HK-2 (cell line): ENCODE measurements at regions not wholly inside any gene's neighbourhood (a gene's known extent, or its start where the extent isn't known, plus 50 kb on each side); places are given as distances from the start of the nearest gene placed in this dataset.
"Not testable (repeated sequence)": the region's sequence is repeated elsewhere in the genome, so short reads cannot be mapped to it uniquely, and the experiment has no call there.

ENCODE experiments used
- DNase-seq: peaks from one replicate; pipeline ENCODE4 v3.0.0-alpha.2; 2018; ENCODE audit not compliant: unreplicated experiment

DNA sequence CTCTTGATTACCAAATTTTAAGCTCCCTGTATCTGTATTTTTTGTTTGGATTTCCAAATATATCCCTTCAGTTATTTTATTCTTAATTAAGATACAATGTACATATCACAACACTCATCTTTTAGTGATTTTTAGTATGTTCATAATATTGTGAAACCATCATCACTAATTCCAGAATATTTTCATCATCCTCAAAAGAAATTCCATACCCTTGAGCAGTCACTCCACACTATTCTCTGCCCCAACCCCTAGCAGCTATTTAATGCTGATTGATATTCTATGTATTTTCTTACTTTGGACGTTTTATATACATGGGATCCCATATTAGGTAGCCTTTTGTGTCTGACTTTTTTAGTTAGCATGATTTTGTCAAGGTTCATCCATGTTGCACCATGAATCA, 127.4 kb upstream of the SLC8A1 start:
- DNase-seq: no peak

DNA sequence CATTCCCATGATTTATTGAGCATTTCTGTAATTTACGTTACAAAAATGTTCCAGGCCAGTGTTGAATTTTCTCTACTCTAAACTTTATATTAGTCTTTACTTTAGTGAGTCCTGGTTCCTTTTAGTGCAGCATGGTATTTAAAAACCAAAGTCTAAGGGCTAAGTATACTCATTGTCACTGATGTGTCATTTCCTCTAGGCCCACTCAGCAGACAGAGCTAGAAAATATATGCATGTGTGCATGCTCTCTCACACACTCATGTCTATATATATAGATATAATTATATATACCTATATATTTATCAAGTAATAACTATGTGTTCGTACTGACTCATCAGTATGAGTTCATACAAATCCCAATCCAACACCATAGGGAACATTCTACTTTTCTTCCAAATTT, 132.5 kb upstream of the SLC8A1 start:
- DNase-seq: no peak

DNA sequence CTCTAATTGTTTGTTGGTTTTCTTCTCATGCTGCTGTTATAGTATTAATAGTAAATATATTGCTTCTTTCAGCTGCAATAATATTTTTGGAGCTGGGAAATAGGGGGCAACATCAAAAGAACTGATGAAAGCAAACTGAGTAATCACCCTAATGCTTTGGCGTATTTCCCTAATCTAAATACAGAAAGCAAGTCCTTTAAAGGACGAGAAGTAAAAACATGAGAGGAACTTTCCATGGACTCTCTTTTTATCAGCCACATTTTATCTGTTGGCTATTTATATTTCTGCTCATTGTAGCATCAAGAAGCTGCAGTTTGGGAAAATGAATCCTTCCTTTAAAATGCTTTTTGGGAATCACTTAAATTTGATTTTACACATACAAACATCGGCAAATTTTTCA, 139.9 kb upstream of the SLC8A1 start:
- no peak for DNase-seq

DNA sequence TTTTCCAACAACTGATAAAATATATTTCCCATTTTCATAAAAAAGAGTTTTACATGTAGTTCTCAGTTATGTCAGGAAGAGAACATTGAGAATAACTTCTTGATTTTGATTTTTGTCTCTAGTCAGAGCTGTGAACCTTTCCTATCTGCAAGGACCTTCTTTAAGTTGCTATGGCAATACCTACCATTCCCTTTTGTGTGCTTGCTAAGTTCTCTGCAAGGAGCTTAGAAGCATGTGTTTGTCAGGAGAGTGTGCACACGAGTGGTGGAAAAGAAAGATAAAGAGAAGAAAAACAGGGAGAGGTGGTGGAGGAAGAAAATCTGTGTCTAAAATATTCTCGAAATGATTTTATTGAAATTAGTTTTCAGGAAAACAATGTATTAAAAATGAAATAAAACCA, 140.3 kb upstream of the SLC8A1 start:
- no peak for DNase-seq

DNA sequence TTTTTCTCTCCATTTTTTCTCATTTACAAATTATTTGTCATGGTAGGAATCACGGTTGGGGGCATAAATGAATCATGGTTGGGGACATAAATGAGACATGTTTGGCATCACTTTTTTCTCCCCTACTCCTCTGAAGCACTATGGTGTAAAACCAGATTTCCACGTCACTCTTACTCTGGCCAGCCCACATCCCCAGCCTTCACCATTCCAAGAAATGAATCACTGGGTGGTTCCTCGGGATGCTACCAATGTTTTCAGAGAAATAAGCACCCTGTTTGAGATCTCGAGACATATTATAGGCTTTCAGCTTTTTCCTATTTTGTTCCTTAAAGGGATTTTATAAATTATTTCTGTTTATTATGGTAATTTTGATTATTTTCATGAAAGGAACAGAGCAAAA, 155.0 kb upstream of the SLC8A1 start:
- no peak for DNase-seq

DNA sequence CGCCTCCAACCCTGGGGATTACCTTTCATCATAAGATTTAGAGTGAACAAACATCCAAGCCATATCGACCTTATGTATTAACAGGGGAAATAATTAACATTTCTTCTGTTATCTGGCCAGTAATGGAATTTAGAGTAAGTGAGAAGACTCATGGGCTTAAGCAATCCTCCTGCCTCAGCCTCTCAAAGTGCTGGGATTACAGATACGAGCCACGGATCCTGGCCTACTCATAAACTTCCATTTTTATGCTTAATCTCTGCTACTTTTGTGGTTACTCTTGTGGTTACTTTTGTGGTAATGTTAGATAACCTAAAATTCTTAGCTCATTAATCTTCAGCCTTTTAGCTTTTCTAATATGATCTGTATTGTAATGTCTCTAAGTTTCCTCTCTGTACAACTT, 159.3 kb upstream of the SLC8A1 start:
- no peak for DNase-seq

DNA sequence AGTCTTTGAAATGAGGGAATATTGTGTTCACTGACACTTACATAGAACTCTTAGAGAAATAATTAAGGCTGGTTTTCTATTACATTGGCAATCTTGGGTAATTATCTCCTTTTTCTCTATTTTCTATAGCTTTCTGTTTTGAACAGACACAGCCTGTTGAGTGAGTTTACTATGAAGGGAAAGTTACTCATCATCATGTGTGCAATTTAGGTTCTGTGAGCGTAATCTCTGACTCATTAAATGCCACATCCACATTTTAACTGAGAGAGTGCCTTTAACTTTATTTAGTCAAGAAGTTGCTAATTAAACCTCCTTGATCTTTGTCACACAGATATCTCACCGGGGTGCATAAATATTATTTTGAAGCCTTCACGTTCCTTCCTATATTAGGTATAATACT, 174.0 kb upstream of the SLC8A1 start:
- no peak for DNase-seq

DNA sequence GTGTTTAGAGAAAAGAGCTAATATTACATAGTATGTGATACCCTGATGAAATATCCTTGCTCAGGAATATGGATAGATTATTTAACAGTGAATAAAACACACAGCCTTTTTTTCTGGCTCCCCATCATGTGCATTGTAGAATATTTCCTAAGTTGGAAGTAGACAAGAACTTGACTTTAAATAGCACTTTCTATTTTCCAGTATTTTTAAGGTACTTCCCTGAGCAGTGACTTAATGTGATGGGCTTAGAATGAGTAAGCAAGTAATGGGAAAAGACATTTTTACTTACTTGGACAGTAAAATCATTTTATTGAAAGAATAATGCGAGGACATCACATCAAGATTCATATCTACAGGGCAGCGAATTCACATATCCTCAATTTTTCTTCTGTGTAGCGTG, 176.7 kb upstream of the SLC8A1 start:
- DNase-seq: no peak

DNA sequence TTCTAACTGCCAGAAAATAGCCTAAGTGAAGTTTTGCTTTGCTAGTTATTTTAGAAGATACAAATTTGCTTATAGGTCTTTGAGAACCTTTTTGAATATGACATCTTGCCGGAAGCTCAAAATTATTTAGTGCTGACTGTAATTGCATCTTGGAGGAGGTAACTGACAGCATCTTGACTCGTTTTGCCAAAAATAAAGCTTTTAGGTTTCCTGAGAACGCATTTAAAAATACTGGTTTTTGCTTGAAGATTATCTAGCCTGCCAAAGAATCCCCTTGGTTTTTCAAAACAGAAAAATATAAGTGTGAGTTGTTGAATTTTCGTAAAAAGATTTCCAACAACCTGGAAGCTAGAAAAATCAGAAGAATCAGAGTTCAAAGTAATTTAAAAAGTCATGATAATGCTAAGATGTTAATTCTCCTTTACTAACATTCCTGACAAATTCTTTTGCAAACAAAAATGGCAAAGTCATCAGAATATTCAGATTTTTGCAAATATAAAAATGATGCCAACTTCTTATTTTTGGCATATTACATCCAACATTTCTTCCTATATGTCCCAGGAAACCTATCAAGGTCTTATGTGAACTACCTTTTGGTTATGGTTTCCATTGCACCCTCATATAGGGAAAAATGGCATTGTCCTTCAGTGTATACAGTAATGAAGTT, 178.0 kb upstream of the SLC8A1 start:
- no peak for DNase-seq

DNA sequence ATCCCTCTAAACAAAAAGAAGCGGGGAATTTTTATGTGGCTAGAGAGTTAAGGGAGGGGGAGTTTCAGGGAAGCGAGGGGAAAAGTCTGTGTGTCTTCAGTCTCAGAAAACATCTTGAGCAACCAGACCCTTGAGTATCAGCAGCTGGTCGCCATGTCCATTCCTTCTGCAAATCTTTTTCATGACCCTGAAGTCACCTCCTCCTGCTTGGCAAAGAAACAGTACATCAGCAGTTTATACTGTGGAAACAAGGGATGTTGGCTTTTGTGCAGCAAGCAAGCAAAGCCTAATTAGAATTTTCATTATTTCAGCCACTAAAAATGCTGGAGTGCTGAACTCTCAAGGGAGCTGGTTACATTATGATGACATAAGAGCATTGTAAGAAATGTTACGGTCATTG, 187.4 kb upstream of the SLC8A1 start:
- DNase-seq: no peak

DNA sequence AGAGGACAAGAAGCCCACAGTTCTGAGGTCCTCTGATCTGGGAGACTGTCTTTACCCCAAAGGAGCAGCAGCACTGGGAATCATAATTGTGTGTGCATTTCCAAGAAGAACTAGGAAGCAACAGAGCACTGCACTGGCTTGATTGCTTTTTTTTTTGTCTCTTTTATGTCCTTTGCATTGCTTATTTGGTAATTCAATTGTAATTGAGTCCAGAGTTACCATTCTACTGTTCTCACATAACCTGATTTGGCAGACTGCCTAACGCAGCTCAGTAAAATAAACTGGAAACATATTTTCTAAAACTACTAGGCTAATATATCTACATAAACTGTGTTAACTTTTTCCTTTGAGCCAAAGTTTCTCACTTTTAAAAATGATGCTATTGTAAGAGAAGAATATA, 190.3 kb upstream of the SLC8A1 start:
- no peak for DNase-seq

DNA sequence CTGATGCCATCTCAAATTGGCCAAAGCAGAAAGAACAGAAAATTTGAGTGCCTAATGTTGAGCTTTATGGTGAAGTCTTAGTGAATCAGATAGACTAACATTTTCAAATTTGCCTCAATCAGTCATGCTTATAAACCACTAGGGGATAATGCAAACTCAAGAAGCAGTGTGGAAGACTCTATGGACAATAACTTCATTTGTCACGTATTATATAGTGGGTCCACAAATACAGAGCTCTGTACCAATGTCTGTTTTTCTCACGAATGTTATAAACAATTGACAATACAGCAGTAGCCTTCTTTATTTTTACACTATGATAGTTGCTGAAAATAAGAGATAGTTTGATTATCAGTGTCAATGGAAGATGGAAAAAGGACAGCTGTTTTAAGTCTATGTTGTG, 190.8 kb upstream of the SLC8A1 start:
- DNase-seq: no peak

DNA sequence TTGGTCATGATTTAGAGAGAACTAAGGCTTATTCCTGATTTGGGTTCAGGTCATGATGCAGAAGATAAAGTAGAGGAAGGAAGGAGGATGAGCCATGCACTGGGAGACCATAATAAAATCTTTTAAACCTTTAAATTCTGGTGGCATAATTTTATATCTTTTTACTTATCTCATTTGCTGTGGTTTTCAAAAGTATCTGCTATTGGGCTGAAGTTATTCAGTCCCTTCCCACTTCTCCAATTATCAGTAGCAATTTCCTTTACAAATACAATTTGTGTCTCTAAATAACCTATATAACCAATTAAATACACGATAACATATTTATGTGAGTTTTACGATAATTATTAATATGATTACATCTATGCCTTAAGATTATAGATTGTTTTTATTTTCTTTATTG, 194.8 kb upstream of the SLC8A1 start:
- DNase-seq: no peak

DNA sequence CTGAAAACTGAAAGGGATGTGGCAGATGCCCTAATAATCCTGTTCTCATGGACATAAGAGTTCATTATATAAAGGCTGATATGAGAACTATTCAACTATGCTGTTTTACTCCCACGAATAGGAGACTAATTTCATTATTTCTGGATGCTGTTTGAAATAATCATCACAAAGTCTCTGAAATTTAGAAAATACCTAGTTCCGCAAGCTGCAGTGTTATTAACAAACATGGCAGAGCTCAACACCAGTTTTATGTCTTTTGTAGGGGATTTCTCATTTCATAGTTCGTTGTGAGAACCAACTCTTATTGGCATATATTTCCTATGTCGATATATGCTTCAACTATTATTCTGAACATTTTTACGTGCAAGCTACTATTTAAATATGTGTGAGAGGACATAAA, 200.3 kb upstream of the SLC8A1 start:
- no peak for DNase-seq

DNA sequence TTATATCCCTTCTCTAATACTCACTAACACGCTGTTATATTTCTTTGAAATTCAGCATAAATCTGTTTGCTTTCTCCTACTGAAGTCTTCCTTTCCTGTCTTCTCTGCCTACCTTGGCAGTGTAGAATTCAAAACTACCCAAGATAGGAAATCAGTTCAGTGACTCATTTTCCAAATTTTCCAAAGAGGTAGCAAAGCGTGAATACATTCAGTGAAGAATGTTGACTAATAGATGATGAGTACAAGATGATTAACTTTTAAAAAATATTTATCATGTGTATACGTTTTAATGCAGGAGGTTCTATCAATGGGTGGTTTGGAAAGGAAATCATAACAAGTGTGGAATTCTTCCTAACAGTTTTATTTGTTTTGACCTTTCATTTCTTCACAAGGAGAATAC, 201.9 kb upstream of the SLC8A1 start:
- DNase-seq: no peak

DNA sequence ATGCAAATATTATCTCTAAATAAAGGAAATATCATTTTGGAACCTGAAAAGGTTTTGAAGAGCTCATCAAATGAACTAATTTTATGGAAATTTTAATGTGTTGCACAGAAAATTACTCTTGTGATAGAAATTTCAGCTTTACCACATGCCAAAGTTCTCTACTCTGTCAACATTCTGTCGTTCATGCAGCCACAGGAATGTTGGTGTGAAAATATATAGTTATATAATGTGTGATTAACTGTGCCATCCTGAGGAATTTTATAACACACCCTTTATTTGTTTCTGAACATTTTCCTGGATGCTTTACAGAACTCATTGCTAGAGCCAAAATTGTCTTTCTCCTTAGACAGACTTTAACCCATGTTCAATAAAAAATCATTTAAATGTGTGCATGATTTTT, 202.5 kb upstream of the SLC8A1 start:
- no peak for DNase-seq

DNA sequence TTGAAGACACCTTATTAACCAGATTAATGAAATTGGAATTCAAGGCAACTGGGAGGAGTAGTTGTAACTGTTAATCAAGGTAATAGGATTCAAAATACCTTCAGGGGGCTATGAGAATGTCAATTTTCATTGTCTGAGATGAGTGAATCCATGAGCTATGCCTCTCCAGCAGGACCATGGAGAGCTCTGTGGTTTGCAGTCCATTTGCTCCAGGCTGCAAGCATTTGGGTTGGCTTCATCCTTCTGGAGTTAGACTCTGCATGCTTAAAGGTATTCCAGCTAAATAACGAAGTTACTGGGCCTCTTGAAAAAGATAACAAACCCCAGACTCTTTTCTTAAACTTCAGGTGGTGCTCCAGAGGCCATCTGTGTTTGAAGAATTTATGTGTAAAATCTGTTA, 207.1 kb upstream of the SLC8A1 start:
- DNase-seq: no peak

DNA sequence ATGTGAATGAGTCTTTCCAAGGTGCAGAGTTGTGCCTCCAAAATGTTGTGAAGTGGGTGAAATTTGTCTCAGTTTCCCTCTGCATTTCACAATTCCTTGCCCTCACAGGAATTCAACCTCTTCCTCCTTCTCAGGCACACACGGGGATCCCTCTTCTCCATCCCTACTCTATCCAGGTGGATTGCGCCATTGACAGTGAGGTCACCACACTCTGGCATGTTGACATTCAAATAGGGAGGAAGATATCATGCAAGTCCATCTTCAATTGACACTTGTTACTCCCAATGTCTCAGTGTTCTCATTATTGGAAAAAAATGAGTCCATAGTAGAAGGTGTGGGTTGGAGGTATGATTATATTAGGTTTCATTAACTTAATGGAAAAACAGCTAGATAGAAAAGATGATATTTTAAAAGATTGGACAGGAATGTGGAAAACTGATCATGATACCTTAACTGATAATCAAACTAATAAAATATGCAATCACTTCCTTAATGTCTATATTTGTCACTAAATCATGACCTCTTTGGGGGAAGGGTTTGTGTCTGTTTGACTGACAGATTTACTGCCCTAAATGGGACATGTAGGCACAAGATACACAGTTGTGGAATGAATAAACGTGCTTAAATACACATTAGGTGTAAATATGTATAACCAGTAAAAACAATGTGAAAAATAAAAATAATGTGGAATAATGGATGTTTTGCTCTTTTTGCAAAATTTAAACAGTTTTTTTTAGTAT, 213.8 kb upstream of the SLC8A1 start:
- no peak for DNase-seq

DNA sequence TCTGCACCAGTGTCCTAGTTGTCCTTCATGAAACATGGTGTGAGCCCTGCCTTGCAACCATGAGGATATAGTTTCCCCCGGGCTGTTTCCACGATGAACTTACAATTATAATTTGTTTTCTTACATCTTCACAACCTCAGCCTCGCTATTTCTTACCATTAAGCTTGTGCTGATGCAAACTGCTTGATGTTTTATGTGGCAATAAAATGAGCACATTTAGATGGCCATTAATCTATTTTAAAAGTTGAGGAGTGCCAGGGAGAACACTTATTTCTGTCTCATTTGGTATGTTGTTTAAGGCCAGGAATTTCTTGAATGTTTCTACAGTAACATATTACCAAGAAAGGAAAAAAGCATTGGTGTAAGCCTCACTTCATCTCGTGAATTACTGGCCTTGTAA, 214.5 kb upstream of the SLC8A1 start:
- DNase-seq: no peak

DNA sequence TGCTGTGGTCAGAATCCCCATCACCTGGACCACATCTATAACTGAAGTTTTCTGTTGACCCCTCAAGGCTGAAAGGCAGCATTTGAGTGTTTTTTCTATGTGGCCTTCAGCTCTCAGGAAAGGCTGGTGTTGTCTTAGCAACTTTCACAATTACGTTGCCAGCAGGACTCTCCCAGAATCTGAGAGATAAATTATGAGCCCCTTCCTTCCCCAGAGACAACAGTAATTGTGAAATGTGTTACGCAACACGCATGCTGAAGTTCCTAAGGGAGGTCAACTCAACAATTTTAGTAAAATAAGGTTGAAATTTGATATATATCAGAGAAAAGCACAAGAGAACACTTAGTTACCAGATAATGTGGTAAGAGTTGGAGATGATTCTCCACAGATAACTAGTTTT, 216.5 kb upstream of the SLC8A1 start:
- DNase-seq: no peak

DNA sequence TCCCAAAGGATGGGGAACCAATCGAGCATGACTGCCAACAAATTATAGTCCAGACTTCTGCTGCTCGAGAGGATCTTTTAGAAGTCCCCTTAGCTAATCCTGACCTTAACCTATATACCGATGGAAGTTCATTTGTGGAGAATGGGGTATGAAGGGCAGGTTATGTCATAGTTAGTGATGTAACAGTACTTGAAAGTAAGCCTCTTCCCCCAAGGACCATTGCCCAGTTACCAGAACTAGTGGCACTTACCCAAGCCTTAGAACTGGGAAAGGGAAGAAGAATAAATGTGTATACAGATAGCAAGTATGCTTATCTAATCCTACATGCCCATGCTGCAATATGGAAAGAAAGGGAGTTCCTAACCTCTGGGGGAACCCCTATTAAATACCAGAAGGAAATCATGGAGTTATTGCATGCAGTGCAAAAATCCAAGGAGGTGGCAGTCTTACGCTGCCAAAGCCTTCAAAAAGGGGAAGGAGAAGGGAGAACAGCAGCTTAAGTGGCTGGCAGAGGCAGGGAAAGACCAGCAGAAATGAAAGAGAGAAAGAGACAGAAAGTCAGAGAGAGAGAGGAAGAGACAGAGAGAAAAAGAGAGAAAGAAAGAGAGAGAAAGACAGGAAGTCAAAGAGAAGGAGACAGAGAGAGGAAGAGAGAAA, 224.4 kb upstream of the SLC8A1 start:
- DNase-seq: not testable (repeated sequence)

DNA sequence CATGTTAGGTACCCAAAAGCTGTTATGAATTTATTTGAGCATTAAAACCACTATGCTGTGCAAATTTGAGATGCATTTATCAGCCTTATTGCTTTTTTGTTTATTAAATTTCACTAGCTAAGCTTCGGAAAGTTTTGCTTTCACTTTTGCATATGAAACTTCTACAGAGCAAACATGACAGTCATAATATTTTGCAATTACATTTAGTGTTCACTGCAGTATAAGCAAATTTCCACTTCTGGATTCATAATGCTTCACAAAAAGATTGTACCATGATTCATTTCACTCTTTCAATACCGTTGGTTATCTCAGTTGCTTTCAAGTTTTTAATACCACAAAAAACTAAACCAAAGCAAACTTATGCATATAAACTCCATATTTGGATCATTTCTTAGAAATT, 228.7 kb upstream of the SLC8A1 start:
- no peak for DNase-seq

DNA sequence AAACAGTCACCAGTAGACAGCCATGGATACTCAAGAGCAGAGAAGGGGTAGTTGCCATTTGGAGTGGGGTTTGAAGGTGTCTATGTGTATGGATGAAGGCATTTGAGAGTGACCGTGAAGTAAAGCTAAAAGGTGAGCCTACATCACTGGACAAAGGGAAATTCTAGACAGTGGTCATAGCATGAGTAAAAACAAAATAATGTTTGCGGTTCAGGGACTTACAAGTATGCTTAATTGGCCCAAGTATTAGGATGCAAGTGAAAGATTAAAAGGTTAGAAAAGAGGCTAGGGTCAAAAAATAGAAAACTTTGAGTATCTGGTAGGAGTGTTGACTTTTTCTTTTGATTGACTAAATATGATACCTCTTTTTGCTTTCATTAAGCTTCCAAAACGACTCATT, 238.1 kb upstream of the SLC8A1 start:
- DNase-seq: peak; percentile 1
